ENCODE measurements at regions not wholly inside any gene's neighbourhood (a gene's known extent, or its start where the extent isn't known, plus 50 kb on each side); places are given as distances from the start of the nearest gene placed in this dataset.

- TF ChIP-seq CTCF (IDR thresholded peaks at IDR 0.05) (no peak), POLR2A (IDR thresholded peaks at IDR 0.05) (no peak)
Measured at GRCh38 chr2:9735335-9735734, 104.5 kb upstream of the YWHAQ start.
